ENCODE measurements at regions not wholly inside any gene's neighbourhood (a gene's known extent, or its start where the extent isn't known, plus 50 kb on each side); places are given as distances from the start of the nearest gene placed in this dataset.

GRCh38 chr5:35303152-35303551, 72.9 kb upstream of the PRLR start:
- TF ChIP-seq, protein P1, sequence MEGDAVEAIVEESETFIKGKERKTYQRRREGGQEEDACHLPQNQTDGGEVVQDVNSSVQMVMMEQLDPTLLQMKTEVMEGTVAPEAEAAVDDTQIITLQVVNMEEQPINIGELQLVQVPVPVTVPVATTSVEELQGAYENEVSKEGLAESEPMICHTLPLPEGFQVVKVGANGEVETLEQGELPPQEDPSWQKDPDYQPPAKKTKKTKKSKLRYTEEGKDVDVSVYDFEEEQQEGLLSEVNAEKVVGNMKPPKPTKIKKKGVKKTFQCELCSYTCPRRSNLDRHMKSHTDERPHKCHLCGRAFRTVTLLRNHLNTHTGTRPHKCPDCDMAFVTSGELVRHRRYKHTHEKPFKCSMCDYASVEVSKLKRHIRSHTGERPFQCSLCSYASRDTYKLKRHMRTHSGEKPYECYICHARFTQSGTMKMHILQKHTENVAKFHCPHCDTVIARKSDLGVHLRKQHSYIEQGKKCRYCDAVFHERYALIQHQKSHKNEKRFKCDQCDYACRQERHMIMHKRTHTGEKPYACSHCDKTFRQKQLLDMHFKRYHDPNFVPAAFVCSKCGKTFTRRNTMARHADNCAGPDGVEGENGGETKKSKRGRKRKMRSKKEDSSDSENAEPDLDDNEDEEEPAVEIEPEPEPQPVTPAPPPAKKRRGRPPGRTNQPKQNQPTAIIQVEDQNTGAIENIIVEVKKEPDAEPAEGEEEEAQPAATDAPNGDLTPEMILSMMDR (IDR thresholded peaks at IDR 0.05) = no peak
- no peak for TF ChIP-seq POLR2A (IDR thresholded peaks at IDR 0.05)

All from Peyer's patch (tissue), 4 donors.